Tibial nerve (tissue), 4 donors: ENCODE measurements at regions not wholly inside any gene's neighbourhood (a gene's known extent, or its start where the extent isn't known, plus 50 kb on each side); places are given as distances from the start of the nearest gene placed in this dataset.

Experiments
- EP300 ChIP-seq, 2 donors: sonication (generic); formaldehyde crosslinking; IDR thresholded peaks; one replicate each; pipeline ENCODE4 v1.6.1; 2017; ENCODE audit warnings: antibody characterized with exemption in 2 of 2, mild to moderate bottlenecking in 1 of 2
- POLR2A ChIP-seq, 2 donors: fragments of 450-650 bp; IDR thresholded peaks; one replicate each; pipeline ENCODE4 v1.6.1; 2017; ENCODE audit warnings: antibody characterized with exemption in 2 of 2, mild to moderate bottlenecking in 2 of 2, moderate library complexity in 2 of 2
- TF ChIP-seq, protein P1 (sequence below), 5 experiments: fragments of 200-600 bp in 3 of 5; fragments of 450-650 bp in 2 of 5; sonication (generic) in 3 of 5; IDR thresholded peaks; one replicate each; pipeline ENCODE4 v1.5.1; 2016 to 2019; ENCODE audit warnings: antibody characterized with exemption in 5 of 5, mild to moderate bottlenecking in 3 of 5, moderate library complexity in 2 of 5

GRCh38 chr4:140255467-140255866 is 101.5 kb upstream of the MAML3 start:
- TF ChIP-seq POLR2A (IDR thresholded peaks at IDR 0.05) (no peak), EP300 (IDR thresholded peaks at IDR 0.05) (no peak)
- TF ChIP-seq, protein P1, sequence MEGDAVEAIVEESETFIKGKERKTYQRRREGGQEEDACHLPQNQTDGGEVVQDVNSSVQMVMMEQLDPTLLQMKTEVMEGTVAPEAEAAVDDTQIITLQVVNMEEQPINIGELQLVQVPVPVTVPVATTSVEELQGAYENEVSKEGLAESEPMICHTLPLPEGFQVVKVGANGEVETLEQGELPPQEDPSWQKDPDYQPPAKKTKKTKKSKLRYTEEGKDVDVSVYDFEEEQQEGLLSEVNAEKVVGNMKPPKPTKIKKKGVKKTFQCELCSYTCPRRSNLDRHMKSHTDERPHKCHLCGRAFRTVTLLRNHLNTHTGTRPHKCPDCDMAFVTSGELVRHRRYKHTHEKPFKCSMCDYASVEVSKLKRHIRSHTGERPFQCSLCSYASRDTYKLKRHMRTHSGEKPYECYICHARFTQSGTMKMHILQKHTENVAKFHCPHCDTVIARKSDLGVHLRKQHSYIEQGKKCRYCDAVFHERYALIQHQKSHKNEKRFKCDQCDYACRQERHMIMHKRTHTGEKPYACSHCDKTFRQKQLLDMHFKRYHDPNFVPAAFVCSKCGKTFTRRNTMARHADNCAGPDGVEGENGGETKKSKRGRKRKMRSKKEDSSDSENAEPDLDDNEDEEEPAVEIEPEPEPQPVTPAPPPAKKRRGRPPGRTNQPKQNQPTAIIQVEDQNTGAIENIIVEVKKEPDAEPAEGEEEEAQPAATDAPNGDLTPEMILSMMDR (IDR thresholded peaks at IDR 0.05) = no peak
